Esophagus squamous epithelium (tissue), 4 donors: ENCODE measurements at regions not wholly inside any gene's neighbourhood (a gene's known extent, or its start where the extent isn't known, plus 50 kb on each side); places are given as distances from the start of the nearest gene placed in this dataset.

Experiments used
- CTCF ChIP-seq, 6 experiments: fragments of 450-650 bp in 4 of 6; fragments of 200-600 bp in 2 of 6; sonication (generic) in 2 of 6; IDR thresholded peaks; one replicate each; pipeline ENCODE4 v1.5.1; 2016 to 2019; ENCODE audit warnings: antibody characterized with exemption in 6 of 6, mild to moderate bottlenecking in 4 of 6, moderate library complexity in 4 of 6
- POLR2A ChIP-seq, 4 donors: fragments of 450-650 bp; IDR thresholded peaks; one replicate each; pipeline ENCODE4 v1.6.1; 2017; ENCODE audit warnings: antibody characterized with exemption in 4 of 4, mild to moderate bottlenecking in 4 of 4, moderate library complexity in 3 of 4

GRCh38 chr4:181799561-181800069, 443.6 kb upstream of the TENM3 start:
- no peak for TF ChIP-seq POLR2A (IDR thresholded peaks at IDR 0.05)
- no peak for TF ChIP-seq CTCF (IDR thresholded peaks at IDR 0.05)
